GM12878 (cell line): ENCODE measurements at regions not wholly inside any gene's neighbourhood (a gene's known extent, or its start where the extent isn't known, plus 50 kb on each side); places are given as distances from the start of the nearest gene placed in this dataset.

Experiments
- ATAC-seq: fragments of 200-7000 bp; cut with Tn5 transposase; 3 replicates; pipeline ENCODE4 v1.9.1; 2020; ENCODE audit warnings: mild to moderate bottlenecking, moderate library complexity
- BruUV-seq: library from RNA; stranded (reverse); fragments of 400-500 nt; replicated peaks from 2 replicates; lab custom pipeline; 2021; lab: Mats Ljungman, UMichigan
- CTCF ChIA-PET: fragments of 300-600 bp; sonication (Branson Sonifier 250); formaldehyde crosslinking; extraction: SDS; loops from one replicate; lab custom pipeline; 2021; ENCODE audit warnings: inconsistent platforms; lab: Yijun Ruan, JAX
- POLR2A ChIA-PET: fragments of 350-600 bp; formaldehyde crosslinking; extraction: SDS; loops from one replicate; lab custom pipeline; 2021; ENCODE audit warnings: inconsistent platforms; lab: Charles Lee
- RAD21 ChIA-PET: fragments of 300-600 bp; sonication (Branson Sonifier 250); formaldehyde crosslinking; loops from one replicate; lab custom pipeline; 2023; ENCODE audit warnings: antibody characterized with exemption; ENCODE audit not compliant: unreplicated experiment; lab: Charles Lee
- SMC1A ChIA-PET: fragments of 300-600 bp; sonication (Branson Sonifier 250); formaldehyde crosslinking; loops from one replicate; lab custom pipeline; 2023; ENCODE audit not compliant: unreplicated experiment, uncharacterized antibody; lab: Charles Lee
- DNase-seq: peaks from one replicate; pipeline ENCODE4 v3.0.0-alpha.2; 2011; ENCODE audit warnings: low read depth, low spot score
- FAIRE-seq: peaks from 3 replicates; lab custom pipeline; 2011; peaks lifted over from hg19 to GRCh38; lab: Jason Lieb, UNC
- H2AFZ ChIP-seq: 2 replicates; pipeline ENCODE4 v1.6.0; 2011; ENCODE audit warnings: low read depth, low read length, control low read depth; ENCODE audit not compliant: control insufficient read depth
- H3K27ac ChIP-seq: 2 replicates; pipeline ENCODE4 v1.5.1; 2011; ENCODE audit warnings: control low read depth; ENCODE audit not compliant: control insufficient read depth, insufficient read depth
- H3K27me3 ChIP-seq, 2 experiments: replicated peaks in 1 of 2; 2 replicates each; pipeline versions ENCODE4 v1.6.0 to v1.6.1; 2011; ENCODE audit warnings: low read length in 1 of 2; ENCODE audit not compliant: control insufficient read depth in 2 of 2, insufficient read depth in 2 of 2
- H3K36me3 ChIP-seq, 2 experiments: 2 replicates each; pipeline ENCODE4 v1.5.1; 2011; ENCODE audit warnings: low read length in 1 of 2; ENCODE audit not compliant: control insufficient read depth in 2 of 2, insufficient read depth in 2 of 2
- H3K4me1 ChIP-seq: 2 replicates; pipeline ENCODE4 v1.6.1; 2011; ENCODE audit warnings: mild to moderate bottlenecking, low read length, moderate library complexity, mixed read lengths; ENCODE audit not compliant: control insufficient read depth, insufficient read depth
- H3K4me2 ChIP-seq: 2 replicates; pipeline ENCODE4 v1.6.0; 2011; ENCODE audit warnings: control low read depth; ENCODE audit not compliant: control insufficient read depth, insufficient read depth
- H3K4me3 ChIP-seq: fragments of 200-600 bp; sonication (generic); 2 replicates; pipeline ENCODE4 v1.5.1; 2016
- H3K79me2 ChIP-seq: 2 replicates; pipeline ENCODE4 v1.6.0; 2011; ENCODE audit warnings: low read length; ENCODE audit not compliant: control insufficient read depth, insufficient read depth
- H3K9ac ChIP-seq: 2 replicates; pipeline ENCODE4 v1.8.0; 2011; ENCODE audit warnings: low read length, control low read depth, mixed read lengths; ENCODE audit not compliant: control insufficient read depth, insufficient read depth
- H3K9me3 ChIP-seq: replicated peaks from 3 replicates; pipeline ENCODE4 v1.5.1; 2011; ENCODE audit warnings: mild to moderate bottlenecking, low read length; ENCODE audit not compliant: control insufficient read depth, insufficient read depth
- H4K20me1 ChIP-seq: 2 replicates; pipeline ENCODE4 v1.6.0; 2011; ENCODE audit not compliant: control insufficient read depth, insufficient read depth
- CTCF ChIP-seq, 3 experiments: IDR thresholded peaks in 2 of 3; conservative IDR thresholded peaks in 1 of 3; 2 replicates each; pipeline ENCODE4 v1.5.1; 2011; ENCODE audit warnings: low read depth in 3 of 3, low read length in 3 of 3, mild to moderate bottlenecking in 3 of 3, control low read depth in 2 of 3, moderate library complexity in 2 of 3, inconsistent platforms in 1 of 3, mixed read lengths in 1 of 3; ENCODE audit not compliant: control insufficient read depth in 2 of 3, insufficient read depth in 1 of 3; ENCODE audit errors: extremely low read depth in 1 of 3
- SKIL ChIP-seq: fragments of 450-650 bp; IDR thresholded peaks from 2 replicates; pipeline ENCODE4 v1.6.1; 2017; ENCODE audit warnings: mild to moderate bottlenecking, low read depth, inconsistent platforms; ENCODE audit not compliant: poor library complexity, severe bottlenecking
- SMC3 ChIP-seq: IDR thresholded peaks from 2 replicates; pipeline ENCODE4 v1.6.1; 2011; ENCODE audit warnings: low read length, improper control_type of control experiment, borderline replicate concordance
- TARDBP ChIP-seq: IDR thresholded peaks from 2 replicates; pipeline ENCODE4 v1.6.1; 2016; ENCODE audit warnings: borderline replicate concordance
- TCF12 ChIP-seq: IDR thresholded peaks from 2 replicates; pipeline ENCODE4 v1.6.1; 2011; ENCODE audit warnings: low read depth, mild to moderate bottlenecking, low read length
- ZBTB4 ChIP-seq: fragments of 450-650 bp; formaldehyde crosslinking; IDR thresholded peaks from 2 replicates; pipeline ENCODE4 v1.4.0; 2022; ENCODE audit warnings: mild to moderate bottlenecking, moderate library complexity
- ZNF217 ChIP-seq: fragments of 450-650 bp; IDR thresholded peaks from 2 replicates; pipeline ENCODE4 v1.6.1; 2017; ENCODE audit warnings: antibody characterized with exemption, mild to moderate bottlenecking
- WGBS: methylation state at CpG from one replicate; pipeline ENCODE4 v1.1.6; 2016; ENCODE audit warnings: low lambda C conversion rate; ENCODE audit not compliant: insufficient replicate concordance, insufficient coverage; ENCODE audit errors: missing lambda C conversion rate; 5-methylcytosine and 5-hydroxymethylcytosine counted together
- in situ Hi-C: fragments of 300-500 bp; cut with MboI; formaldehyde crosslinking; loops from 9 replicates; pipeline ENCODE4 v1.14.3; 2018; ENCODE audit warnings: mixed read lengths
- intact Hi-C: fragments of 100-400 bp; cut with micrococcal nuclease; formaldehyde crosslinking; loops from one replicate; pipeline ENCODE4 v1.14.2; 2022; ENCODE audit not compliant: unreplicated experiment

- BruUV-seq = no TSS peak
- CTCF ChIA-PET = no interaction called here
- TF ChIP-seq SKIL (no peak), ZBTB4 (CRISPR knock-in tag) (no peak), ZNF217 (no peak), CTCF (IDR thresholded peaks at IDR 0.05 in 2 of 3, conservative IDR thresholded peaks at IDR 0.05 in 1 of 3; ENCODE audit: control insufficient read depth in 2 of 3, extremely low read depth in 1 of 3, insufficient read depth in 1 of 3, low read depth in 3 of 3, low read length in 3 of 3) (no peak), TCF12 (no peak), SMC3 (no peak), TARDBP (no peak)
- Histone ChIP-seq H3K4me2 (no peak overlapping the region), H3K4me1 (no peaks in the 10 kb centered on the region), H3K4me3 (no peak overlapping the region), H3K9ac (no peak overlapping the region), H3K9me3 (no peaks in the 10 kb centered on the region), H3K27ac (no peak overlapping the region), H2AFZ (no peak overlapping the region), H3K36me3 (no peaks in the 10 kb centered on the region), H4K20me1 (no peaks in the 10 kb centered on the region), H3K79me2 (no peaks in the 10 kb centered on the region), H3K27me3 (no peaks in the 10 kb centered on the region)
- in situ Hi-C loops (no loop called here), intact Hi-C loops (no loop called here)
- RAD21 ChIA-PET = no interaction called here
- no peak for FAIRE-seq
- ATAC-seq = no peak
- SMC1A ChIA-PET = interaction anchor here (1.1 kb wide), 1 partner anchor 12 kb away, joined by 3 read pairs; no protein-coding TSS in a partner anchor
- POLR2A ChIA-PET = no interaction called here
- 11% methylated on average over 3 of the region's 3 CpGs for WGBS
- DNase-seq = no peak
Observed at GRCh38 chr14:34187519-34188044, 236.7 kb upstream of the EGLN3 start.
